Mammary epithelial cell (primary cell): ENCODE measurements at regions not wholly inside any gene's neighbourhood (a gene's known extent, or its start where the extent isn't known, plus 50 kb on each side); places are given as distances from the start of the nearest gene placed in this dataset.

Experiments
- CTCF ChIP-seq, 2 donors: IDR thresholded peaks in 1 of 2; conservative IDR thresholded peaks in 1 of 2; 2 replicates each; pipeline ENCODE4 v1.5.1; 2011 to 2012; ENCODE audit warnings: inconsistent platforms in 2 of 2, low read length in 2 of 2, mild to moderate bottlenecking in 2 of 2, control low read depth in 1 of 2, low read depth in 1 of 2; ENCODE audit not compliant: insufficient read depth in 1 of 2; ENCODE audit errors: extremely low read depth in 1 of 2
- EZH2 ChIP-seq: IDR thresholded peaks from 2 replicates; pipeline ENCODE4 v1.6.1; 2012; ENCODE audit warnings: low read length, inconsistent platforms, borderline replicate concordance

- no peak for TF ChIP-seq CTCF (conservative IDR thresholded peaks at IDR 0.05 in 1 of 2, IDR thresholded peaks at IDR 0.05 in 1 of 2; ENCODE audit: extremely low read depth in 1 of 2, insufficient read depth in 1 of 2, low read depth in 1 of 2, low read length in 2 of 2)
- no peak for TF ChIP-seq EZH2
These were observed 188.1 kb downstream of the CDC5L start for GRCh38 chr6:44575644-44576043.
